ENCODE measurements at regions not wholly inside any gene's neighbourhood (a gene's known extent, or its start where the extent isn't known, plus 50 kb on each side); places are given as distances from the start of the nearest gene placed in this dataset.

DNA sequence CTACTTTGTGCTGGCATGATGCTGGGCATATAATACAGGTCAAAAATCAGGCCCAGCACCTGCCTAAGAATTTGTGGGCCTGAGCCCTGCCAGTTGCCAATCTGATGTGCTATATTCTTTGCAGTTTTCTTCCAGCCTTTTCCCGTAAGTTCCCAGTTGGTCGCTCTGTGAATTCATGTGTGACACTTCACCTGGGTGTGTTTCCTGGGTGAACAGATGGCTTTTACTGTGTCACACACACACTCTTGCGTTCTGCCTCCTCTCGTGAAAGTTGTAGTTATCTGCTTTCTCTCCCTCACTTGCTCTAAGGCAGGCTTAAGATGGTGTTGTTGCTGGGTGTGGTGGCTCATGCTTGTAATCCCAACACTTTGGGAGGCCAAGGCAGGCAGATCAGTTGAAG, 153.5 kb upstream of the DMRT1 start:
- Histone ChIP-seq H3K79me2 (ENCODE audit: low read length) (no peaks in the 10 kb centered on the region), H3K36me3 (replicated peaks; ENCODE audit: low read depth, low read length) (no peaks in the 10 kb centered on the region), H3K27ac (ENCODE audit: low read length) (no peak overlapping the region), H3K9me3 (ENCODE audit: insufficient read depth, low read length) (no peaks in the 10 kb centered on the region), H3K4me1 (ENCODE audit: low read length) (no peaks in the 10 kb centered on the region), H3K9ac (ENCODE audit: low read length) (no peak overlapping the region), H2AFZ (ENCODE audit: low read depth, low read length) (no peak overlapping the region), H3K4me3 (ENCODE audit: low read length) (no peak overlapping the region), H4K20me1 (ENCODE audit: insufficient read depth, low read length) (no peaks in the 10 kb centered on the region), H3K4me2 (ENCODE audit: low read length) (no peak overlapping the region), H3K27me3 (ENCODE audit: low read depth, low read length) (no peaks in the 10 kb centered on the region)
- TF ChIP-seq EZH2phosphoT487 (IDR thresholded peaks at IDR 0.05; ENCODE audit: low read depth): no peak
- TF ChIP-seq, protein P1, sequence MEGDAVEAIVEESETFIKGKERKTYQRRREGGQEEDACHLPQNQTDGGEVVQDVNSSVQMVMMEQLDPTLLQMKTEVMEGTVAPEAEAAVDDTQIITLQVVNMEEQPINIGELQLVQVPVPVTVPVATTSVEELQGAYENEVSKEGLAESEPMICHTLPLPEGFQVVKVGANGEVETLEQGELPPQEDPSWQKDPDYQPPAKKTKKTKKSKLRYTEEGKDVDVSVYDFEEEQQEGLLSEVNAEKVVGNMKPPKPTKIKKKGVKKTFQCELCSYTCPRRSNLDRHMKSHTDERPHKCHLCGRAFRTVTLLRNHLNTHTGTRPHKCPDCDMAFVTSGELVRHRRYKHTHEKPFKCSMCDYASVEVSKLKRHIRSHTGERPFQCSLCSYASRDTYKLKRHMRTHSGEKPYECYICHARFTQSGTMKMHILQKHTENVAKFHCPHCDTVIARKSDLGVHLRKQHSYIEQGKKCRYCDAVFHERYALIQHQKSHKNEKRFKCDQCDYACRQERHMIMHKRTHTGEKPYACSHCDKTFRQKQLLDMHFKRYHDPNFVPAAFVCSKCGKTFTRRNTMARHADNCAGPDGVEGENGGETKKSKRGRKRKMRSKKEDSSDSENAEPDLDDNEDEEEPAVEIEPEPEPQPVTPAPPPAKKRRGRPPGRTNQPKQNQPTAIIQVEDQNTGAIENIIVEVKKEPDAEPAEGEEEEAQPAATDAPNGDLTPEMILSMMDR (IDR thresholded peaks at IDR 0.05; ENCODE audit: low read depth, low read length): no peak

DNA sequence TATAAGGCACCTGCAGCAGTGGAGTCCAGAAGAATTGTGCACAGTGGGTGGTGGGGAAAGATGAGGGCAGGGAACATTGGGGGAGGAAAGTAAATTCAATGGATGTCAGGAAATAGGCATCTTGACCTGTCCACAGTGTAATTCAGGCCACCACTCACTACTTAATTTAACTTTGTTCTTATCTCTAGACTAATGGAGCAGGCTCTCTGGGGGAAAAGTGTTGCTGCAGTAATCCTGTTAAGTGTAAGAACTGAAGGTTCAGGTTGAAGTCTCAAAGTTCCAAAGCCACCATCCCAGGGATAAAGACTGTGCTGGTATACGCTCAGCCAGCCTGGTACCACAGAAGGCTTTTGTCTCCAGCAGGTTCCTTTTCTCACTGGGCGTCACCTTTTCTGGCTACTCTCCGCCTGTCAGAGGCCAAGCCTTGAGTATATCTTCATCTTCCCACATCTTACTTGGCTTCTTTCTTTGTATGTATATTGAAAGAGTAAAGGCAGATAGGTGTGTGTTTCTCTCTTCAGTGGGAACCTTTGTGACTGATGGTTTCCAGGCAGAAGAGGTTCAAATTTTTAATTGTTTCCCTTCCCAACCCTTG, 150.9 kb upstream of the DMRT1 start:
- Histone ChIP-seq H3K36me3 (replicated peaks; ENCODE audit: low read depth, low read length) (no peaks in the 10 kb centered on the region), H3K79me2 (ENCODE audit: low read length) (no peaks in the 10 kb centered on the region), H3K4me2 (ENCODE audit: low read length) (no peak overlapping the region), H4K20me1 (ENCODE audit: insufficient read depth, low read length) (no peaks in the 10 kb centered on the region), H3K9ac (ENCODE audit: low read length) (no peak overlapping the region), H3K4me1 (ENCODE audit: low read length) (peaks cover 8% of the 10 kb centered on the region), H2AFZ (ENCODE audit: low read depth, low read length) (no peak overlapping the region), H3K9me3 (ENCODE audit: insufficient read depth, low read length) (no peaks in the 10 kb centered on the region), H3K27me3 (ENCODE audit: low read depth, low read length) (no peaks in the 10 kb centered on the region), H3K27ac (ENCODE audit: low read length) (no peak overlapping the region), H3K4me3 (ENCODE audit: low read length) (no peak overlapping the region)
- no peak for TF ChIP-seq EZH2phosphoT487 (IDR thresholded peaks at IDR 0.05; ENCODE audit: low read depth)
- TF ChIP-seq, protein P1 (IDR thresholded peaks at IDR 0.05; ENCODE audit: low read depth, low read length): no peak

DNA sequence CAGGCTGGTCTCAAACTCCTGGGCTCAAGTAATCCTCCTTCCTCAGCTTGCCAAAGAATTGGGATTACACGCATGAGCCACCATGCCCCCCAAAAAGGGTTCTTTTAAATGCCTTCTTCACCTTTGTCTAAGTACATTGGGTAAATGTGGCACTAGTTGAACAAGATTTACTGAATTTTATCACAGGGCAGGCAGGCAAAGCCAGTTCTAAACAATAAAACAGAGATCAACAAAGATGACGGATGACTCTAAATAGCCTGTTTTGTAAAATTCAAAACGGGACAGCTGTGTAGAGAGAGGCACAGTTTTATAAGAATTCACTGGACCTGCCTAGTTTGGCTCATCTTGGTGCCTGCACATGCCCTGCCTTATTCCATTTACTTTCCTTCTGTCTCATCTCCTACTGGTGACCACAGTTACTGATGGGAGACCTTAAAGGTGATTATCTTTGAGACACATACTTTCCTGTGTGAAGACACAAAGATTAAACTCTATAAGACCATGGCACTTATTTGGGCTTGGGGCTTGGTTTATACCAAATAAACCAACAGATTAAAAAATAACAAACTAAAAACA, 149.6 kb upstream of the DMRT1 start:
- Histone ChIP-seq H3K4me3 (ENCODE audit: low read length) (no peak overlapping the region), H3K36me3 (replicated peaks; ENCODE audit: low read depth, low read length) (no peaks in the 10 kb centered on the region), H4K20me1 (ENCODE audit: insufficient read depth, low read length) (no peaks in the 10 kb centered on the region), H2AFZ (ENCODE audit: low read depth, low read length) (no peak overlapping the region), H3K9me3 (ENCODE audit: insufficient read depth, low read length) (no peaks in the 10 kb centered on the region), H3K27ac (ENCODE audit: low read length) (no peak overlapping the region), H3K4me2 (ENCODE audit: low read length) (no peak overlapping the region), H3K79me2 (ENCODE audit: low read length) (no peaks in the 10 kb centered on the region), H3K9ac (ENCODE audit: low read length) (no peak overlapping the region), H3K27me3 (ENCODE audit: low read depth, low read length) (no peaks in the 10 kb centered on the region), H3K4me1 (ENCODE audit: low read length) (peaks cover 8% of the 10 kb centered on the region)
- no peak for TF ChIP-seq EZH2phosphoT487 (IDR thresholded peaks at IDR 0.05; ENCODE audit: low read depth)
- TF ChIP-seq, protein P1 (IDR thresholded peaks at IDR 0.05; ENCODE audit: low read depth, low read length): no peak

DNA sequence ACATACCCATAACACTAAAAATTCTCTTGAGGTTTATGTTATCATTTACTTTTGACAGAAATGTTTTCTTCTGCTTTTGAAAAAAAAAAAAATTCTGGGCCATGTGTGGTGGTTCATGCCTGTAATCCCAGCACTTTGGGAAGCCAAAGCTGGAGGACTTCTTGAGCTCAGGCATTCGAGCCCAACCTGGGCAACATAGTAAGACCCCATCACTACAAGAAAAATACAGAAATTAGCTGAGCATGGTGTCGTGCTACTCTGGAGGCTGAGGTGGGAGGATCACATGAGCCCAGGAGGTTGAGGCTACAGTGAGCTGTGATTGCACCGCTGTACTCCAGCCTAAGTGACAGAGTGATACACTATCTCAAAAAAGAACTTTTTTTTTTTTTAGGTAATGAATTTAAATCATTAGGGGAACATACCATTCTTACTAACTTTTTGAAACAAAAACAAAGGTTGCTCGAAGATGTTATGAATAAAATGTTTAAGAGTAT, 148.8 kb upstream of the DMRT1 start:
- Histone ChIP-seq H3K4me2 (ENCODE audit: low read length) (no peak overlapping the region), H2AFZ (ENCODE audit: low read depth, low read length) (no peak overlapping the region), H3K79me2 (ENCODE audit: low read length) (no peaks in the 10 kb centered on the region), H3K9me3 (ENCODE audit: insufficient read depth, low read length) (no peaks in the 10 kb centered on the region), H4K20me1 (ENCODE audit: insufficient read depth, low read length) (no peaks in the 10 kb centered on the region), H3K9ac (ENCODE audit: low read length) (no peak overlapping the region), H3K27ac (ENCODE audit: low read length) (no peak overlapping the region), H3K36me3 (replicated peaks; ENCODE audit: low read depth, low read length) (no peaks in the 10 kb centered on the region), H3K27me3 (ENCODE audit: low read depth, low read length) (no peaks in the 10 kb centered on the region), H3K4me1 (ENCODE audit: low read length) (peaks cover 8% of the 10 kb centered on the region), H3K4me3 (ENCODE audit: low read length) (no peak overlapping the region)
- TF ChIP-seq, protein P1 (IDR thresholded peaks at IDR 0.05; ENCODE audit: low read depth, low read length): no peak
- no peak for TF ChIP-seq EZH2phosphoT487 (IDR thresholded peaks at IDR 0.05; ENCODE audit: low read depth)

All from OCI-LY3 (cell line).